Bronchial epithelial cell (primary cell): ENCODE measurements at regions not wholly inside any gene's neighbourhood (a gene's known extent, or its start where the extent isn't known, plus 50 kb on each side); places are given as distances from the start of the nearest gene placed in this dataset.
"Not testable (repeated sequence)": the region's sequence is repeated elsewhere in the genome, so short reads cannot be mapped to it uniquely, and the experiment has no call there.

Source experiments
- DNase-seq: peaks from one replicate; pipeline ENCODE4 v3.0.0-alpha.2; 2010; ENCODE audit warnings: low read depth
- FAIRE-seq: peaks from 2 replicates; lab custom pipeline; 2011; peaks lifted over from hg19 to GRCh38; lab: Jason Lieb, UNC
- H3K27me3 ChIP-seq: 2 replicates; pipeline ENCODE4 v1.5.1; 2011; ENCODE audit warnings: low read length; ENCODE audit not compliant: control insufficient read depth, insufficient read depth
- H3K36me3 ChIP-seq: 2 replicates; pipeline ENCODE4 v1.5.1; 2011; ENCODE audit warnings: low read length; ENCODE audit not compliant: control insufficient read depth, insufficient read depth
- H3K4me3 ChIP-seq: 2 replicates; pipeline ENCODE4 v1.5.1; 2011; ENCODE audit warnings: mild to moderate bottlenecking, low read depth, low read length, control low read depth
- CTCF ChIP-seq: IDR thresholded peaks from 2 replicates; pipeline ENCODE4 v1.5.1; 2011; ENCODE audit warnings: mild to moderate bottlenecking, moderate library complexity, low read length, control low read depth, inconsistent platforms; ENCODE audit not compliant: insufficient read depth, severe bottlenecking

GRCh38 chr9:63784421-63784820, 1500.6 kb downstream of the FOXD4L5 start:
- not testable (repeated sequence) for H3K4me3 ChIP-seq, H3K36me3 ChIP-seq, H3K27me3 ChIP-seq, DNase-seq, FAIRE-seq

GRCh38 chr9:63781817-63782439, 1503.1 kb downstream of the FOXD4L5 start:
- DNase-seq, H3K4me3 ChIP-seq, FAIRE-seq, H3K27me3 ChIP-seq, H3K36me3 ChIP-seq: not testable (repeated sequence)

GRCh38 chr9:63781390-63781789, 1503.6 kb downstream of the FOXD4L5 start:
- not testable (repeated sequence) for H3K27me3 ChIP-seq, H3K36me3 ChIP-seq, FAIRE-seq, H3K4me3 ChIP-seq, DNase-seq

- not testable (repeated sequence) for H3K4me3 ChIP-seq, FAIRE-seq, H3K36me3 ChIP-seq, DNase-seq, H3K27me3 ChIP-seq
Measured at GRCh38 chr9:63776220-63776619, 1508.8 kb downstream of the FOXD4L5 start.

- not testable (repeated sequence) for H3K4me3 ChIP-seq, H3K27me3 ChIP-seq, FAIRE-seq, H3K36me3 ChIP-seq, DNase-seq
Measured at GRCh38 chr9:63775092-63775426, 1510.0 kb downstream of the FOXD4L5 start.

- not testable (repeated sequence) for H3K27me3 ChIP-seq, H3K36me3 ChIP-seq, H3K4me3 ChIP-seq, DNase-seq, FAIRE-seq
Measured at GRCh38 chr9:63774369-63775091, 1510.5 kb downstream of the FOXD4L5 start.

- H3K36me3 ChIP-seq, DNase-seq, H3K4me3 ChIP-seq, FAIRE-seq, H3K27me3 ChIP-seq: not testable (repeated sequence)
Measured at GRCh38 chr9:63762230-63762629, 1522.8 kb downstream of the FOXD4L5 start.

- not testable (repeated sequence) for H3K4me3 ChIP-seq, H3K36me3 ChIP-seq, DNase-seq, FAIRE-seq, H3K27me3 ChIP-seq
Measured at GRCh38 chr9:63729021-63729420, 1556.0 kb downstream of the FOXD4L5 start.

GRCh38 chr9:63728287-63728686, 1556.7 kb downstream of the FOXD4L5 start:
- no peak for TF ChIP-seq CTCF
- no peak for FAIRE-seq

GRCh38 chr9:63708285-63708684, 1576.7 kb downstream of the FOXD4L5 start:
- not testable (repeated sequence) for H3K4me3 ChIP-seq, DNase-seq, FAIRE-seq, H3K36me3 ChIP-seq, H3K27me3 ChIP-seq

More at GRCh38 chr9:63728287-63728686, 1556.7 kb downstream of the FOXD4L5 start:
- H3K36me3 ChIP-seq = no peaks in the 10 kb centered on the region
- no peaks in the 10 kb centered on the region for H3K27me3 ChIP-seq
- no peak for DNase-seq
- H3K4me3 ChIP-seq = no peak overlapping the region

GRCh38 chr9:63704456-63704855, 1580.6 kb downstream of the FOXD4L5 start:
- H3K4me3 ChIP-seq, H3K27me3 ChIP-seq, DNase-seq, H3K36me3 ChIP-seq, FAIRE-seq: not testable (repeated sequence)

- H3K36me3 ChIP-seq, FAIRE-seq, H3K27me3 ChIP-seq: not testable (repeated sequence)
- peak overlapping the region; percentile 10 for H3K4me3 ChIP-seq
- peak; percentile 0 for DNase-seq
Measured at GRCh38 chr9:63703670-63704069, 1581.3 kb downstream of the FOXD4L5 start.

GRCh38 chr9:63703138-63703665, 1581.8 kb downstream of the FOXD4L5 start:
- not testable (repeated sequence) for H3K27me3 ChIP-seq, FAIRE-seq, DNase-seq, H3K36me3 ChIP-seq
- peak overlapping the region; percentile 10 for H3K4me3 ChIP-seq
